ENCODE measurements at regions not wholly inside any gene's neighbourhood (a gene's known extent, or its start where the extent isn't known, plus 50 kb on each side); places are given as distances from the start of the nearest gene placed in this dataset.

DNA sequence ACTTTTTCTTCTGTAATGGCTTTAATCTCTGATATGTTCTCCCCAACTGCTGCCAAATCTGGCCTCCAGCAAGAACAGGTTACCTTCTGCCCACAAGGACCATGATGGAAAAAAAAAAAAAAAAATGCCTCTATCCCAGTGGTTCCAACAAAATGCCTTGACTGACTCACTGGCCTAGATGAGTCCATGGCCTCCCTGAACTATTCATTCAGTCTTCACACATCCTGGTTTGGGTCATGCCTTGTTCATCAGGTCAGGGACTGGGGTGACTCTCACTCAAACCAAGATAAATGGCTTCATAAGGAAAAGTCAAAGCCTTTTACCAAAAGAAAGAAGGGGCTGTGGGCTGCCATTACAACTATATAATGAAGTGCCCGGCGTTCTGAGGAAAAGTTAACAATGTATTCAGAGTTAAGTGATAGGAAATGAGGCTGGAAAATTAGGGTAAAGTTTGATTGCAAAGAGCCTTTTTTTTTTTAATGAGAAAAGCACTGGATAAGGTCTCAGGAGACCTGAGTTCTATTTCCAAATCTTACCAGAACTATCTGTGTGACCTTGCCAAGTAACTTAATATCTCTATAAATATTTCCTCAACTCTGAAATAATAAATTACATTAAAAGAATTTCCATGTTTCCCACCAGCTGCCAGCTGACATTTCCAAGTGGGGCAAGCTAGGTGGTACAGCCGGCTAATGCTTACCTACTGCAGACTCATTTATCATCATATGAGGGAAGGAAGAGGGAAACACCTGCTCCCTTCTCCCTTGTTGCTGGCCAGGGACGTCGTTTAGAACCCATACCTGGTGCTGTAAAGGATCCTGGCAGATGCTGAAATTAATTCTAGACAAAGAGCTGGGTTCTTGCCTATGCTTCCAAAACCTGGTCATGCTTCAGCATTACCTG is 380.0 kb upstream of the MARCKS start:
- ATAC-seq (no peak), DNase-seq (no peak)
- intact Hi-C loops (cut with DNase I, micrococcal nuclease), result no loop called here

DNA sequence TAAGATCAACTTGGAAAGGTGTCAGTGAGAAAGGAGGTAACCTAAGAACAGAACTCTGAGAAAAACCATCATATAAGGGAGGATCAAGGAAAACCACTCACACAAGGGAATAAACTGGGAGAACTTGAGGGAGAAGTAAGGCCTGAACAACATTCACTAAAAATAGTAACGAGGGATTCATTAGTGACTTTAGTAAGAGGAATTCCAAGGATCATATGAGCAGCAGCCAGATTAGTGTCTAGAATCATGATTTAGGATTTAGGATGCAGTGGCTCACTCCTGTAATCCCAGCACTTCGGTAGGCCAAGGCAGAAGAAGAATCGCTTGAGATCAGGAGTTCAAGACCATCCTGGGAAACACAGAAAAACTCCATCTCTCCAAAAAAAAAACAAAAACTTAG is 376.5 kb upstream of the MARCKS start:
- no peak for ATAC-seq
- intact Hi-C loops (cut with DNase I, micrococcal nuclease), result no loop called here
- no peak for DNase-seq

DNA sequence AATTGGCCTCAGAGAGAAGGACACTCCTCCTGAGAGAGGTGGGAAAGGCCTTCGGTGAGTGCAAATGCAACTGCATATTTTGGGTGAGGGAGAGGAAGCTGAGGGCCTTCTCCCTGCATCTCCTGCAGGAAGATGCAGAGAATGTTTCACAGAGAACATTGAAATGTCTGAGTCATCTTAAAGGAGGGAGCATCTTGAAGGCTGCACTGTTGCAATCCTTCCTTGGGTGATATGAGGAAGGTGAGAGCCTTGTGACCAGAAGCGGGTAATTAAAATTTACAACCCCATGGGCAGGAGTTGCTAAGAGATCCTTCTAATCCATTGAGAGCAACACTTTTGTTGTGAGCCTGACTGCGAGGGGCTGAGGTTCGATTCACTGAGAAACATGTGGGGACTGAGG is 375.7 kb upstream of the MARCKS start:
- ATAC-seq, result no peak
- intact Hi-C loops (cut with DNase I, micrococcal nuclease), result no loop called here
- no peak for DNase-seq

DNA sequence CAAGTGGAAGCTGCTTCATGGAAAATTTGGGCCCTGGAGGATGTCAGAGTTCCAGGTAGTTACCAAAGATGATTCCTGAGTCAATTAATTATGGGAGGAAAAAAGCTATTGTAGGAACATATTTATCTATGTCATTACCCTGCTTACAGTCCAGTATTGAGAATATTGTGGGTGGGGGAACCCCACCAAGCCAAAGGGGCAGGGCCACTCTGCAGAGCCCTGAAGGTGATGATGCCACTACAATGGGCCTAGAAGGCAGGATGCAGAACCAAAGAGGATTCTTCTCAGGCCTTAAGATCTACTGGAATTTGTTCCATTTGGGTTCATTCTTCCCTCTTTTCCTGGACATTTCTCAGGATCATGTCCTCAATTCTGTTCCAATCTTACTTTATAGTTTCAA is 375.2 kb upstream of the MARCKS start:
- DNase-seq, result no peak
- intact Hi-C loops (cut with DNase I, micrococcal nuclease), result no loop called here
- ATAC-seq, result no peak

DNA sequence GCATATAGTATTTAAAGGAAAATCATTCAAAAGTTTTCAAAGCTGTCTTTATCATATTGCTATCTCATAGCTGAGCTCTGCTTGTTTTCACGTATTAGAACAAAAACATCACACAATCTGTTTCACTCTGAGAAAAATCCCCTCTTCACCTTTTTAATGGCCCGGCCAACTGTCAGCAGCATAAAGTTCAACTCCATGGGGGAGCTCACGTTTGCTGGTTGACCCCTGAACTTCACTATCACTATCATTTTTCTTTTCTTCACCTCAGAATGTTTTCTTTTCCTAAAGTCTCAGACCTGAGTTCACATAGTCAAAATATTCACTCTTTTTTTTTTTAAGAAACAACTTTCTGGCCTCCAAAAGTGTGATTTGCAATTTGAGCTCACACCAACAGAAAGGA is 374.4 kb upstream of the MARCKS start:
- ATAC-seq, result no peak
- intact Hi-C loops (cut with DNase I, micrococcal nuclease), result no loop called here
- DNase-seq, result no peak

DNA sequence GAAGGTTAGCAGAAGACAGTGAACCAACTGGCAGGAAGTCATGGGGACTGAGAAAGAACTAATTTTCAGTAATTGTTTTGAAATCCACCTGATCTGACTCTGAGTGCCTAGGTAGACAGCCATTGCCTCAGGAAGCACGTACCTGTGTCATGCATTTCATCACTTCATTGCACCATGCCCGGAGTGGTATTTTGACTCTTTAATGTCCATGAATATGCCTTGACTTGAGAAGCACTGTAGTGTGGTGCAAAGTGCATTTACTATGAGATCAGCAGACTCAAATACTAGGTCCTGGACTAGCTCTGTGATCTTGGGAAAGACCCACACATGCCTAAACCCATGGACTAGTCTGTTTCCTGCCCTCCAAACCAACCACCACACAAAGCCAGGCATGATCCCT is 370.9 kb upstream of the MARCKS start:
- intact Hi-C loops (cut with DNase I, micrococcal nuclease), result no loop called here

DNA sequence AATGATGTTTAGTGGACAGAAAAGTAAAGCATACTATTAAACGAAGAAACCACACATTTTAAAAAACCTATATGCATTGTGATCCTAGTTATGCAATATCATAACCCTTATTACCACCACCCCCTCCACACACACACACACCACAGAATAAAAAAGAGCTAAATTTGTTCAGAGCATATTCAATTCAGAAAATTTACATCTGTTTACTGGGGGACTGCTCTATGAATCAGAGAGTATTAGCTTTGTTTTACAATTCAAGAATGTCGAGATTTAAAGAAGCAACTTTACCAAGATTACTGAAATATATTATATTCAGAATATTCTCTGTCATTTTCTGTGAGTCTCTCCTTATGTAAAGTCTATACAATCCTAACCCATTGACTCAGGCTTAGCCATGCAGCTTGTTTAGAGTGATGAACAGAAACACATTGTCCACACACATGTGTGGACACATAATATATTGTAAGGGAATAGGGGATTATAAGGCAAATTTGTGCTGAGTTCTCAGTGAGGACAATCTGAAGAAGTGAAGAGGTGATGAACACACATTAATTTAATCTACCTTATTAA is 369.6 kb upstream of the MARCKS start:
- ATAC-seq (no peak), DNase-seq (no peak)
- intact Hi-C loops (cut with DNase I, micrococcal nuclease), result no loop called here

More for the DNA sequence above, 370.9 kb upstream of the MARCKS start:
- ATAC-seq, result no peak
- no peak for DNase-seq

GRCh38 chr6:113488061-113488460 is 369.1 kb upstream of the MARCKS start:
- intact Hi-C loops (cut with DNase I, micrococcal nuclease), result no loop called here
- no peak for DNase-seq
- no peak for ATAC-seq

DNA sequence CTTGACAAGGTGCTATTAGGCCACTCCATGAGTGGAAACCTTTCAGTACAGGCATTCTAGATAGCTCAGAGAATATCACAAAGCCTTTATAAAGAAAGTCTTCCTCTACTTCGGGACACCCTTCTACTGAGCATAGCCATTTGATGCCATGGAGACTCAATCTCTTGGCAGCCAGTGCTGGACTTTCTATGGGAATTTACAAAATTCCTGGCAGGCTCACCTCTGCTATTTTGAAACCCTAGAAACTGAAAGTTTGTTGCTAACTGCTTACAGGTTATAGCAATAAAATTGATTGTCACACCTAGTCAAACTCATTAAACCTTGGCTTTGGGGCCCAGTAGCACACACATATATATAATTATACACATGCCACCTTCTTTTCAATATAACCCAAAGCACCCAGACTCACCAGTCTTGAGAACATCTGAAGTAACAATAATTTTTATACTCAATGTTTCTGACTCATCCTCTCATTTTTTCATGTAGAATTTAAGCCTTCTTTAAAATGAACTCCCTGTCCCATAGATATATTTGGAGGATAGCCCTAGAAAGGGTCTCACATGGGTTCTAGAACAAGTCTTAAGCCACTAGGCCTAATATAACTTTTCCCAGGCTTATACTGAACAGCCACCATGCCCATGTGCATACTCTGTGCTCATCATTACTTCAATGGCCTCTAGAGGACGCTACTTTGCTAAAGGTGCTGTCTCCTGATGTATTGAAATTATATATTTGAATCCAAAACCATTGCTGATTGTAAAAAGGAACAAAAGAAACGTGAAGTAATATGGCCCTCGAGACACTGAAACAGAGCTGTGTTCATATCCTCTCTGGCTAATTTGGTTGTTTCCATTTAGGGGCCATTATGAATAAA is 368.1 kb upstream of the MARCKS start:
- ATAC-seq (peak; percentile 68), DNase-seq (no peak)
- intact Hi-C loops (cut with DNase I, micrococcal nuclease), result no loop called here

GRCh38 chr6:113489952-113490746 is 367.0 kb upstream of the MARCKS start:
- ATAC-seq, result no peak
- no peak for DNase-seq
- intact Hi-C loops (cut with DNase I, micrococcal nuclease), result no loop called here

- ATAC-seq, result no peak
- intact Hi-C loops (cut with DNase I, micrococcal nuclease), result no loop called here
These were observed 365.8 kb upstream of the MARCKS start for GRCh38 chr6:113491376-113491775.

GRCh38 chr6:113493991-113494390 is 363.2 kb upstream of the MARCKS start:
- no peak for DNase-seq
- intact Hi-C loops (cut with DNase I, micrococcal nuclease), result no loop called here
- no peak for ATAC-seq

More at GRCh38 chr6:113491376-113491775, 365.8 kb upstream of the MARCKS start:
- DNase-seq, result no peak

DNA sequence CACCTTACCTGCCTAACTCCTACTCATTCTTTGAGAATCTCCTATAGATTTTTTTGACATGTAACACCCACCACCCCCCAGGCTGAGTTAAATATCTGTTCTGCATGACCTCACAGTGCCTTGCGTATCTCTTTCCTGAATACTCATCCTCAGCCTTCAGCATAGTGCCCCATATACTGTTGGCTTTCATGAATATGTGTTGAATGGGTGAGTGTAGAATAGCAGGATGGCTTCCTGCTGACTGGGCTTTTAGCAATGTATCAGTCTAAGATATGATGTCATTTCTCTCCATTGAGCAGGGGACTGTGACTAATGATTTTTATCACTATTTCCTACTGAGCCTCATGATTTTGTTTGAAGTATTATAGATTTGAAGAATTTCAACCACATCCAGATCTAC is 361.6 kb upstream of the MARCKS start:
- intact Hi-C loops (cut with DNase I, micrococcal nuclease), result no loop called here
- ATAC-seq, result no peak
- no peak for DNase-seq

- ATAC-seq (no peak), DNase-seq (no peak)
- intact Hi-C loops (cut with DNase I, micrococcal nuclease), result no loop called here
These were observed 361.0 kb upstream of the MARCKS start for GRCh38 chr6:113496166-113496565.

DNA sequence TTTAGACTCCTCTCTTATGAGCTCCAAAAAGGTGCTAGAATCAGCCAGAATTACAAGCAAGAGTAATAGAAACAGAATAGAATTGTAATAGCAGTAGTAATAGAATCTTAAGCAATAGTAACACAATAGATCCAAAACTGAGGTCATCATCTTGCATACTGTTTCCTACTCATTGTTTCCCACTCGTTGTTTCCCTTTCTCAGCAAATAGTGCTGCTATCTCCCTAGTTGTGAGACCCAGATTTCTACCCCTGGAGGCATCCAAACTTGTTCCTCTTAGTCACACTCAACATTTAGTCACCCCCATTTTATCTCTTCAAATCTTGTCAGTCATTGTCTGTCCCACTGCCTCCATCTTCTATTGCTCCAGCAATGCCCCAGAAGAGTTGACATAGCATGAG is 356.9 kb upstream of the MARCKS start:
- no peak for DNase-seq
- intact Hi-C loops (cut with DNase I, micrococcal nuclease), result no loop called here
- ATAC-seq, result no peak

DNA sequence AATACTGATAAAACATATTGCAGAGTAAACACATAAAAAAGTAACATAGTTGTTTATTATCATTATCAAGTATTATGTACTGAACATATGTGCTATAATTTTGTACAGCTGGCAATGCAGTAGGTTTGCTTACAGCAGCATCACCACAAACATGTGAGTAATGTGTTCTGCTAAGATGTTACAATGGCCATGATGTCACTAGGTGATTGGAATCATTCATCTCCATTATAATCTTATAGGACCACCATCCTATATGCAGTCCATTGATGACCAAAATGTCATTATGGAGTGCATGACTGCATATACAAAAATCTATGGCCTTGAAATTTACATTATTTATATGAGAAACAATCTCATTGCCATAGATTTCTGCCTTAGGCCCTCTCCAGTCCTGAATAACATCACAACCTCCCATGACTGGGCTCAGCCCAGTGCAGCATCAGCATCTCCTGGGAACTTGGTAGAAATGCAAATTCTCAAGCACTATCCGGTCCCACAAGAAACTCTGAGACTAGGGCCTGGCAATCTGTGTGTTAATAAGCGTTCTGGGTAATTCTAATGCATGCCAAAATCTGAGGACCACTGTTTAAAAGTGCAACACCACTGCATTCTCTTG is 352.0 kb upstream of the MARCKS start:
- DNase-seq (no peak), ATAC-seq (no peak)
- intact Hi-C loops (cut with DNase I, micrococcal nuclease), result no loop called here

DNA sequence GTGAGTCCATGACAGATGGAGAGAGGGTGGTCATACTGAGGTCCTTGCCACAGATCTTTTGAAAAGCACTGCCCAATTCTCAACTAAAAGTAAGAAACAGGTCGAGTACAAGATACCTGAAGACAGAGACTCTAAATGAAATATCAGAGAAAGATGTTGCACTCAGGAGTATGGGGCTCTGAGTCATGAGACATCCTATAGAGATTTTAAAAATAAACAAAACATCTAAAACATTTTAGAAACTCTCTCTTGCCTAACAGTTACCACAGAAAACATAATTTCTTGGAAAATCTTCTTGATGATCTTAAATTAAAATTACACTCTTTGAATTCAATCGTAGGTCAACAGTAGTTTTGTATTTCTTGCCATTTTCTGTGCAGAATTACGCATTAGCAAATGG is 348.9 kb upstream of the MARCKS start:
- no peak for DNase-seq
- no peak for ATAC-seq
- intact Hi-C loops (cut with DNase I, micrococcal nuclease), result no loop called here

- ATAC-seq, result no peak
- intact Hi-C loops (cut with DNase I, micrococcal nuclease), result no loop called here
- DNase-seq, result no peak
These were observed 346.0 kb upstream of the MARCKS start for GRCh38 chr6:113511100-113511499.

DNA sequence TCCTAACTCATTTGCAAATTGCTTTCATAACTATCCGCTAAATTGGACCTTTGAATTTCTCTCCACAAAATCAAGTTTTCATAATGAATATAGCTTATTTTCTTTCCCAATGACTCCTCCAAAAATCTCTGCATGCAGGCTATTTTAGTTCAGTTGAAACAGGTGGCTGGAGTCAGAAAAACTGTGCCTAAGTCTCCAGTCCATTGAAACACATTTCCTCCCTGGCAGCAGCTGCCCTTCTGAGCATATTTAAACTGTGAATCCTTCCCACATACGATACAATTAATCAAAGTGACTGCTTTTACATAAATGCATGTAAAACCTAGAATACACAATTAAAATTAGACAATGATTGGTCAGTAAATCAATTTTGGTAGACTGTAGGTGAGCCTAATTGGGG is 344.6 kb upstream of the MARCKS start:
- DNase-seq, result no peak
- ATAC-seq, result no peak
- intact Hi-C loops (cut with DNase I, micrococcal nuclease), result no loop called here
